ENCODE measurements at regions not wholly inside any gene's neighbourhood (a gene's known extent, or its start where the extent isn't known, plus 50 kb on each side); places are given as distances from the start of the nearest gene placed in this dataset.
A peak's percentile ranks its signal among the peaks of the same experiment; 100 is the strongest.

DNA sequence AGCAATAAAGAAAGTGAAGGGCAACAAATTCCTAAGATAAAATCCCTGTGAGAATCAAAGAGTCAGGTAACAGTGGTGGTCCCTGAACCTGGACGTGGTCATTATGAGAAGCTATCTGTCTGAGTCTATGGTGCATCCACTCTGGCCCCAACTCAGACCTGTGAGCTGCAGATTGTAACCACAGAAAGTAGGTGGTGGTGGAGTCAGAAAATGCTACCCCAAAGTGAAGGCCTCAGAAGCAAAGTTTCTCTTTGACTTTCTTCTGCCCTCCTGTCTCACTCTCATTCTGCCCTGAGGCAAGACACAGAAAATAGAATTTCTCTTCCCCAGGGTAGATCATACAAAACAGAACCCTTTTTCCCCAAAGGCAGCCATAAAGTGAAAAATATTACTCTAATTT is 84.1 kb upstream of the NEIL3 start:
- no peaks in the 10 kb centered on the region for H3K27me3 ChIP-seq
- no peak for DNase-seq
- intact Hi-C loops (cut with DNase I): no loop called here
- no peak overlapping the region for H3K4me3 ChIP-seq
- H3K36me3 ChIP-seq: no peaks in the 10 kb centered on the region
- peaks cover 0 to 7% (median 0%) of the 10 kb centered on the region in 12 donors for H3K4me1 ChIP-seq
- WGBS, 4 donors: 70 to 79% (median 77%) methylated on average over 1 of the region's 1 CpG
- TF ChIP-seq, protein P1, sequence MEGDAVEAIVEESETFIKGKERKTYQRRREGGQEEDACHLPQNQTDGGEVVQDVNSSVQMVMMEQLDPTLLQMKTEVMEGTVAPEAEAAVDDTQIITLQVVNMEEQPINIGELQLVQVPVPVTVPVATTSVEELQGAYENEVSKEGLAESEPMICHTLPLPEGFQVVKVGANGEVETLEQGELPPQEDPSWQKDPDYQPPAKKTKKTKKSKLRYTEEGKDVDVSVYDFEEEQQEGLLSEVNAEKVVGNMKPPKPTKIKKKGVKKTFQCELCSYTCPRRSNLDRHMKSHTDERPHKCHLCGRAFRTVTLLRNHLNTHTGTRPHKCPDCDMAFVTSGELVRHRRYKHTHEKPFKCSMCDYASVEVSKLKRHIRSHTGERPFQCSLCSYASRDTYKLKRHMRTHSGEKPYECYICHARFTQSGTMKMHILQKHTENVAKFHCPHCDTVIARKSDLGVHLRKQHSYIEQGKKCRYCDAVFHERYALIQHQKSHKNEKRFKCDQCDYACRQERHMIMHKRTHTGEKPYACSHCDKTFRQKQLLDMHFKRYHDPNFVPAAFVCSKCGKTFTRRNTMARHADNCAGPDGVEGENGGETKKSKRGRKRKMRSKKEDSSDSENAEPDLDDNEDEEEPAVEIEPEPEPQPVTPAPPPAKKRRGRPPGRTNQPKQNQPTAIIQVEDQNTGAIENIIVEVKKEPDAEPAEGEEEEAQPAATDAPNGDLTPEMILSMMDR (IDR thresholded peaks at IDR 0.05): no peak
- TF ChIP-seq POLR2A (IDR thresholded peaks at IDR 0.05): no peak
- H3K27ac ChIP-seq: no peak overlapping the region
- no peak for ATAC-seq
- H3K9me3 ChIP-seq: no peaks in the 10 kb centered on the region

DNA sequence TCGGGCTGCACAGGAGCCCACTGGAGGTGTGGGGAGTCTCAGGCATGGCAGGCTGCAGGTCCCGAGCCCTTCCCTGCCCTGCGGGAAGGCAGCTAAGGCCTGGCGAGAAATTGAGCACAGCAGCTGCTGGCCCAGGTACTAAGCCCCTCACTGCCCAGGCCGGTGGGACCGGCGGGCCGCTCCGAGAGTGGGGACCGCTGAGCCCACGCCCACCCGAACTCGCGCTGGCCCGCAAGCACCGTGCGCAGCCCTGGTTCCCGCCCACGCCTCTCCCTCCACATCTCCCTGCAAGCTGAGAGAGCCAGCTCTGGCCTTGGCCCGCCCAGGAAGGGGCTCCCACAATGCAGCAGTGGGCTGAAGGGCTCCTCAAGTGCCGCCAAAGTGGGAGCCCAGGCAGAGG is 82.0 kb upstream of the NEIL3 start:
- Histone ChIP-seq H3K4me1 (peaks cover 0 to 7% (median 0%) of the 10 kb centered on the region in 12 donors), H3K27ac (no peak overlapping the region), H3K4me3 (no peak overlapping the region), H3K27me3 (no peaks in the 10 kb centered on the region), H3K9me3 (no peaks in the 10 kb centered on the region), H3K36me3 (no peaks in the 10 kb centered on the region)
- no peak for TF ChIP-seq POLR2A (IDR thresholded peaks at IDR 0.05)
- TF ChIP-seq, protein P1 (IDR thresholded peaks at IDR 0.05): no peak
- intact Hi-C loops (cut with DNase I): no loop called here
- WGBS, 4 donors: 93 to 96% (median 94%) methylated on average over 11 to 21 of the region's 21 CpGs
- peak in 1 of 5 donors; percentile 36 for DNase-seq
- ATAC-seq: no peak

GRCh38 chr4:177228599-177228998 is 81.1 kb upstream of the NEIL3 start:
- H3K9me3 ChIP-seq: no peaks in the 10 kb centered on the region
- TF ChIP-seq, protein P1 (IDR thresholded peaks at IDR 0.05): no peak
- no peak for TF ChIP-seq POLR2A (IDR thresholded peaks at IDR 0.05)
- WGBS, 4 donors: 62 to 81% (median 73%) methylated on average over 4 of the region's 4 CpGs
- no peaks in the 10 kb centered on the region for H3K36me3 ChIP-seq
- ATAC-seq (no peak), DNase-seq (no peak)
- H3K27ac ChIP-seq: no peak overlapping the region
- peak overlapping the region in 7 of 12 donors; percentile 11 to 49 (median 29) for H3K4me3 ChIP-seq
- intact Hi-C loops (cut with DNase I): no loop called here
- peaks cover 0 to 7% (median 0%) of the 10 kb centered on the region in 12 donors for H3K4me1 ChIP-seq
- no peaks in the 10 kb centered on the region for H3K27me3 ChIP-seq

GRCh38 chr4:177229331-177229730 is 80.3 kb upstream of the NEIL3 start:
- no peak overlapping the region for H3K27ac ChIP-seq
- no peaks in the 10 kb centered on the region for H3K27me3 ChIP-seq
- intact Hi-C loops (cut with DNase I): no loop called here
- H3K4me3 ChIP-seq: peak overlapping the region in 9 of 12 donors; percentile 11 to 49 (median 25)
- H3K36me3 ChIP-seq: no peaks in the 10 kb centered on the region
- H3K9me3 ChIP-seq: no peaks in the 10 kb centered on the region
- no peak for TF ChIP-seq POLR2A (IDR thresholded peaks at IDR 0.05)
- TF ChIP-seq, protein P1 (IDR thresholded peaks at IDR 0.05): no peak
- peaks cover 0 to 7% (median 0%) of the 10 kb centered on the region in 12 donors for H3K4me1 ChIP-seq
- 45 to 51% (median 47%) methylated on average over 7 of the region's 7 CpGs for WGBS, 4 donors
- DNase-seq (no peak), ATAC-seq (no peak)

Measured in heart left ventricle (tissue), 16 donors.